HUDEP-2 (cell line): ENCODE measurements at regions not wholly inside any gene's neighbourhood (a gene's known extent, or its start where the extent isn't known, plus 50 kb on each side); places are given as distances from the start of the nearest gene placed in this dataset.
A peak's percentile ranks its signal among the peaks of the same experiment; 100 is the strongest.

Experiments
- DNase-seq, 76 experiments: peaks; one replicate each; lab custom pipeline; 2025; ENCODE audit not compliant: unreplicated experiment in 76 of 76; lab: John Stamatoyannopoulos, UW

GRCh38 chr12:67452119-67452805 lies 183.1 kb downstream of the CAND1 start:
- DNase-seq: peak in 12 of 76 experiments; percentile 2 to 44 (median 16)

DNA sequence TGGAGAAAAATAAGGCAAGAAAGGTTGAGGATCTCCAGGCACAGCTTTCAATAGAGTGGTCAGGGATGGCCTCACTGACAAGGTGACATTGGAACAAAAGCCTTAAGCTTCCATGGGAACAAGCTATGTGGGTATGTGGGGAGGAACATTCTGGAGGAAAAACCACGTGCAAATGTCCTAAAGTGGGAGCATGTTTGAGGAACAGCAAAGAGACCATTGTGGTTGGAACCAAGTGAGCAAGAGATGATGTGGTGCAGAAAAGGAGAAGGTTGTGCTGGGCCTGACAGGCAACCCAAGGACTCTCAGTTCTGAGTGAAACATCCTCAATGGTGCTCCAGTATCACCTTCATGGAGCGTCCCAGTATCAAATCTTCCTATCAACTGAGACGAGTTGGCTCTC lies 184.0 kb downstream of the CAND1 start:
- DNase-seq: no peak

GRCh38 chr12:67455236-67455635 lies 186.1 kb downstream of the CAND1 start:
- DNase-seq: no peak

GRCh38 chr12:67456431-67456901 lies 187.3 kb downstream of the CAND1 start:
- peak in 5 of 76 experiments; percentile 7 to 18 (median 12) for DNase-seq

- no peak for DNase-seq
Measured at GRCh38 chr12:67457136-67457535, 188.0 kb downstream of the CAND1 start.

DNA sequence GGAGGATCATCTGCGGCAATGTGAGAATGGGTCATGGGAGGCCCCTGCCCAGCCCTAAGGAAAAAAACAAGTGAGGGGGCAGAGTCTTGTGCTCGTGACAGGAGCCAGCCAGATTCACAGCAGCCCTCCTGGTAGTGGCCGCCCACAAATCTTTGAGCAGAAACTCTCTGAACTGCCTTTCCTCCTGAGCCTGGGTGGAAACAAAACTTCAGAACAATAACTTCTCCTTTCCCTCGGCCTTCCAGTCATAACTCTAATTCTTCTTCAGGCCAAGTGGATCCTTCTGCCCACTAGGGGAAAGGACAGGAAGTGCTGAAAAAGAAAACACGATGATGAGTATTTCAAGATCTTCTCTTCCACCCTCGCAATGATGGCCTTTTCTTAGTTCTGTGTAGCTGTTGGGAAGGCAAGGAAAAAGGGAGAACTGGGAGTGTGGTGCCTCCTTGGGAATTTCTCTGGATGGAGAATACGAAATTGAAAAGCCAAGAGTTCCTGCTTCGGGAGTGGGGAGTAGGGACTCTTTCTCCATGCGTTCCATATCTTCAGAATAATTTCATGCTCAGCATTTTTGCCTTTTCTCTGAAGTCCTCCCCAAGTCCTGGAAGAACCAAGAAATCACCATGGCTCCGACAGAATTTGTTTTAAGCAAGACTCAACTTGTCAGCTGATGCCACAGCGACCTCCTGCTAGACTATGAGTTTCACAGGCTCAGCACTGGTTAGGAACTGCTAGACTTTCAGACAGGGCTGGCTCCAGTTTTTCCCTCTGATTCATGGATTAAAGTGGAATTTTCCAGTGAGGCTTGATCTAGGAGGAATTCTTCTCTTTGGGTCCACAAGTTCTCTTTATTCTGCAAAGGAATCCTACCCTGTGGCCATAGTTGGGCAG lies 188.9 kb downstream of the CAND1 start:
- DNase-seq: no peak

DNA sequence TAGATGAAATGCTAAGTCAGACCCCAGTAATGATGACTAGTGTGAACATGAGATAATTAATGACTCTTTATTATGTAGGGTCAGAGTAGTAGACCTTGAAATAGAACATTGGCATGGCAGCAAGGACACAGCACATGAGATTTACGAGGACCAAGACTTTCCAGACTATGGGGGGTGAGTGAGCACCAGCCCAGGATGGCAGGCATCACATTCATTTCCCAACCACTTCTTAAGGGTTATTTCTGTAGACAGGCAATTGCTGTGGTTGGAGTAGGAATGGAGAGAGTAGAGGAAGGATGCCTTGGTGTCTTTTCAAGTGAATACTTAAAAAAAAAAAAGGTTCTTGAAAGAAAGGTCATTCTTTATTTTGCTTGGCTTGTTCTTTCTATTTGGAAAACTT lies 189.4 kb upstream of the DYRK2 start:
- DNase-seq: no peak

DNA sequence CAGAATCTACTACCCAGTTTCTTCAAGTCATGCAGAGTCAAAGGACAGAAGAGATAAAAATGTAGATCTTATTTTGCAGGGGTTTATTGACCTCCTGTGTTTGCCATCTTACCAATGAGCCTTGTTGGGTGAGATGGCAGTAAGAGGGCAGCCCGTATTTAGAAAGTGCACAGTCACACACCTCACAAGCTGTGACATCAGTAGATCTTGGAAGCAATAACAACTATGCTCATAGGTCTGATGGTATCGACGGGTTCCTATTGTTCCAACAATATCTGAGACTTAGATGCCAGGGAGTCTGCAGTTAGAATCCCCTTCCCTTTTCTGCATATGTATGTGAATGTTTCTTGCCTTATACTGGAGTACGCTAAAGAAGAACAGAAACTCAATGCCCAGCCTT lies 189.0 kb upstream of the DYRK2 start:
- DNase-seq: no peak

DNA sequence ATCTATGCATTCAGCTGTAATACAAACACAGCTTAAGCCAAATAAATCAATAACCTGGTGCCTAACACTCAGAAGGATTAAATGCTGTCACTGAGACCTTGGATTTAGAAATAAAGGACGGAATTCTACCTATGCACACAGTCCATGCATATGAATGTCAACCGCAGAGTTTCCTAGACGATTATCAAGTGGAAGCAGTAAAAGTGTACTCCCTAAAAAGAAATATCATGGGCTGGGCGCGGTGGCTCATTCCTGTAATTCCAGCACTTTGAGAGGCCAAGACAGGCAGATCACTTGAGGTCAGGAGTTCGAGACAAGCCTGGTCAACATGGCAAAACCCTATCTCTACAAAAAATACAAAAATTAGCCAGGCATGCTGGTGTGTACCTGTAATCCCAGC lies 188.2 kb upstream of the DYRK2 start:
- no peak for DNase-seq

DNA sequence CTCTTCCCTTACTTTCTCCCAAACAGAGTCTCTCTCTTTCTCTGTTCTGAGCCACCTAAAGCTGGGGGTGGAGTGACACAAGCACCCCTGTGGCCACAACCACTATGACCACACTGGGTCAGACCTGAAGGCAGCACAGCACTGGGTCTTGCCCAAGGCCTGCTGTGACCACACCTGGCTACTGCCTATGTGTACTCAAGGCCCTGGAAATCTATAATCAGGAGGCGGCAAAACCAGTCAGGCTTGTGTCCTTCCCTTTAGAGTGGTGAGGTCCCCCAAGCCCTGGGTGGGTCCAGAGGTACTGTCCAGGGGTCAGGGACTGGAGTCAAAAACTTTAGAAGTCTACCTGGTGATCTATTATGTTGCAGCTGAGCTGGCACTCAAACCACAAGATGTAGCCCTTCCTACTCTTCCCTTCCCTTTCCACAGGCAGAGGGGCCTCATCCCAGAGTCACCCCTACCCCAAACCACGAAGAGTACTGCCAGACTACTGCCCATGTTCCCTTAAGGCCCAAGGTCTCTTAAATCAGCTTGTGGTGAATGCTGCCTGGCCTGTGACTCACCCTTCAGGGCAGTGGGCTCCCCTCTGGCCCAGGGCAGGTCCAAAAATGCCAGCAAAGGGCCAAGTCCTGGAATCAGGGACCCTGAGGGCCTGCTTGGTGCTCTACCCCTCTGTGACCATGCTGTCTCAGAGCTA lies 179.8 kb upstream of the DYRK2 start:
- DNase-seq: no peak

- no peak for DNase-seq
Measured at GRCh38 chr12:67469666-67470065, 178.9 kb upstream of the DYRK2 start.

- DNase-seq: no peak
Measured at GRCh38 chr12:67471810-67472209, 176.7 kb upstream of the DYRK2 start.

DNA sequence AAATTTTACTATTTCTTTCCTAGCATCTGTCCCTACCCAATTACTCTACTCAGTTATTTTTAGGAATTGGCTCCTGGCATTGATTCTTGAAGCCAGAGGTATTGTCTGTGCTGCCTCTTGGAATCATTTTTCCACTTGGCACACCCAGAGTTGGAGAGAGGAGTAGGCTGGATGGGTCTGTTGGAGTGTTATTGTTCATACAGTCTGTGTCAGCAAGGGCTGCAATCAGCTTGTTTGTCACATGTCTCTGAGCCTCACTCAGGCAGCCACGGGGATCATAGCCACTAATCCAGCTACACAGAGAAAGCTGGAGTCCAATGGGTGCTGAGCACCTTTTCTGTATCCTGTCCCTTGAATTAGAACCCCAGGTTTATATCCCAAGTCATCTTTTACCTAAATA lies 176.0 kb upstream of the DYRK2 start:
- no peak for DNase-seq

GRCh38 chr12:67474934-67475620 lies 173.5 kb upstream of the DYRK2 start:
- no peak for DNase-seq

DNA sequence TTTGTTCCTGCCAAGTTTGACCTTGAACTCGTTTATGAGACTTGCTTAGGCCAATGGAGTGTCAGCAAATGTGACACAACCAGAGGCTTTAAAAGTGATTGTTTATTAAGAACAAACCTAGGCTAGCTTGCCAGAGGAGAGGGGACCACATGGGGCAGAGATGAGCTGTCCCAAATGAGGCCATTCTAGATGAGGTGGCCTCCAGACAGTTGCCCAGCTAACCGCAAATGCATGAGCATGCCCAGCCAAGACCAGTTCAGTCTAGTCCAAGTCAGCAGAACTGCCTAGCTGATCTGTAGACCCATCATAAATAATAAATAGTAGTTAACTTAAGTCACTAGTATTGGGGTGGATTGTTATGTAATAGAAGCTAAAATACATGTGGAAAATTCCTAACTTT lies 172.8 kb upstream of the DYRK2 start:
- no peak for DNase-seq

DNA sequence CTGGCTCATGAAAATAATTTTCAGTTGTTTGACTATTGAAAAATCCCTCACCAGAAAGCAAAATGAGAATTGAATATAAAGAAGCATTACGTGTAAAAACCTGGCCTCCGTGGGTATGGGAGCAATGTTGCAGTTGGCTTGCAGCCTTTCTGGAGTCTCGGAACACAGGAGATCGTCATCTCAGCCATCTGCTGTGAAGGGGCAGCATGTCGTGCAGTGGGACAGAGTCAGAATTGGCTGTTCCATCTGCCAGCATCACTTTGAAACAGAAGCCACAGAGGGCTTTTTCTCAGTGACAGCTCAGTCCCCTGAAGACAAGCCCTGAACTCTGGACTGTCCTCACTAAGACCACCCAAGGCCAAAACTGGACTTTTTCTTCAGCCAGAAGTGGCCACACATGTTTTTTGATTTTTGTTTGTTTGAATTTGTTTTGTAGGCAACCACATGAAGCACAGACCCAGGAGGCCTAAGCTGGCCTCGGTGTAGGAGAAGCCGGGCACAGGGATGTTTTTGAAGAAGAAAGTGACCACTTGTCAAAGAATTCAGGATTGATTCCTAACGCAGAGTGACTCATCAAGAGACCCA lies 170.8 kb upstream of the DYRK2 start:
- DNase-seq: no peak

- DNase-seq: peak in 1 of 76 experiments; percentile 1
Measured at GRCh38 chr12:67482751-67483661, 165.5 kb upstream of the DYRK2 start.

- no peak for DNase-seq
Measured at GRCh38 chr12:67483871-67484554, 164.5 kb upstream of the DYRK2 start.
